ENCODE measurements at regions not wholly inside any gene's neighbourhood (a gene's known extent, or its start where the extent isn't known, plus 50 kb on each side); places are given as distances from the start of the nearest gene placed in this dataset.

DNA sequence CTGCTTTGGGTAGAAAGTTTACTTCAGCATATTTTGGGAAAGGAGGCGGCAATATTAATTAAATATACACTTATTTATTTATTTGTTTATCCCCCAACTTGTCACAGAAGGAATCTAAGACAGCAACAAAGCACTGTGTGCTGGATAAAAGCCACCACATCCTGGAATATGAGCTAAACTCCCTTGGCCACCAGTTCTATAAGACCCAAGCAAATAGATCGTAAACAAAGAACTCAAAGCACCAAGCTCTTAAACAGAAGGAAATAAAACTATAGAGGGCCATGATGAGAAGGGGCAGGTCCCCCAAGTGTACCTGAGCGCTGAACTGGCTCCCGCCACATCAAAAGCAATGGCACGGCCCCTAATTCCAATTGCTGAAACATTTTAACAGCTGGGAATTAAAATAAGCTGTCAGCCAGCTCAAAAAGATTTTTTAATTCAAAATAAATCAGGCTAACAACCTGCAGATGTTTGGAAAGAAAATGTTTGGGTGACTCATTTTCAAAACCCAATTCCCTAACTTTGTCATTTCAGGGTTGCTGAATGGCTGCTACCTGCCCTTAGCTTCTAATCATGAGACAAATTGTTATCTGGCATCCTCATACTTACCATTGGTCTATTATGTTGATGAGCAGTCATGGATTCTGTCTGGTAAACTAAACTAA lies 127.1 kb downstream of the SLC30A10 start:
- TF ChIP-seq PHF8 (IDR thresholded peaks at IDR 0.05; ENCODE audit: borderline replicate concordance, low read depth) = no peak
- no peak for TF ChIP-seq POLR2A (IDR thresholded peaks at IDR 0.05; ENCODE audit: low read length)
- TF ChIP-seq, protein P1, sequence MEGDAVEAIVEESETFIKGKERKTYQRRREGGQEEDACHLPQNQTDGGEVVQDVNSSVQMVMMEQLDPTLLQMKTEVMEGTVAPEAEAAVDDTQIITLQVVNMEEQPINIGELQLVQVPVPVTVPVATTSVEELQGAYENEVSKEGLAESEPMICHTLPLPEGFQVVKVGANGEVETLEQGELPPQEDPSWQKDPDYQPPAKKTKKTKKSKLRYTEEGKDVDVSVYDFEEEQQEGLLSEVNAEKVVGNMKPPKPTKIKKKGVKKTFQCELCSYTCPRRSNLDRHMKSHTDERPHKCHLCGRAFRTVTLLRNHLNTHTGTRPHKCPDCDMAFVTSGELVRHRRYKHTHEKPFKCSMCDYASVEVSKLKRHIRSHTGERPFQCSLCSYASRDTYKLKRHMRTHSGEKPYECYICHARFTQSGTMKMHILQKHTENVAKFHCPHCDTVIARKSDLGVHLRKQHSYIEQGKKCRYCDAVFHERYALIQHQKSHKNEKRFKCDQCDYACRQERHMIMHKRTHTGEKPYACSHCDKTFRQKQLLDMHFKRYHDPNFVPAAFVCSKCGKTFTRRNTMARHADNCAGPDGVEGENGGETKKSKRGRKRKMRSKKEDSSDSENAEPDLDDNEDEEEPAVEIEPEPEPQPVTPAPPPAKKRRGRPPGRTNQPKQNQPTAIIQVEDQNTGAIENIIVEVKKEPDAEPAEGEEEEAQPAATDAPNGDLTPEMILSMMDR (IDR thresholded peaks at IDR 0.05) = no peak
- no peak for TF ChIP-seq CEBPB (IDR thresholded peaks at IDR 0.05)
- TF ChIP-seq EP300 (IDR thresholded peaks at IDR 0.05) = no peak
- TF ChIP-seq BHLHE40 (IDR thresholded peaks at IDR 0.05; ENCODE audit: low read depth, low read length) = no peak
- TF ChIP-seq, protein P2, sequence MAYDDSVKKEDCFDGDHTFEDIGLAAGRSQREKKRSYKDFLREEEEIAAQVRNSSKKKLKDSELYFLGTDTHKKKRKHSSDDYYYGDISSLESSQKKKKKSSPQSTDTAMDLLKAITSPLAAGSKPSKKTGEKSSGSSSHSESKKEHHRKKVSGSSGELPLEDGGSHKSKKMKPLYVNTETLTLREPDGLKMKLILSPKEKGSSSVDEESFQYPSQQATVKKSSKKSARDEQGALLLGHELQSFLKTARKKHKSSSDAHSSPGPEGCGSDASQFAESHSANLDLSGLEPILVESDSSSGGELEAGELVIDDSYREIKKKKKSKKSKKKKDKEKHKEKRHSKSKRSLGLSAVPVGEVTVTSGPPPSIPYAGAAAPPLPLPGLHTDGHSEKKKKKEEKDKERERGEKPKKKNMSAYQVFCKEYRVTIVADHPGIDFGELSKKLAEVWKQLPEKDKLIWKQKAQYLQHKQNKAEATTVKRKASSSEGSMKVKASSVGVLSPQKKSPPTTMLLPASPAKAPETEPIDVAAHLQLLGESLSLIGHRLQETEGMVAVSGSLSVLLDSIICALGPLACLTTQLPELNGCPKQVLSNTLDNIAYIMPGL (CRISPR knock-in tag; IDR thresholded peaks at IDR 0.05; ENCODE audit: borderline replicate concordance) = no peak
- no peak for TF ChIP-seq JUNB (IDR thresholded peaks at IDR 0.05)
- TF ChIP-seq CHD4 (IDR thresholded peaks at IDR 0.05; ENCODE audit: borderline replicate concordance) = no peak
- no peak for TF ChIP-seq CHD2 (IDR thresholded peaks at IDR 0.05; ENCODE audit: low read length, partially characterized antibody)
- no peak for TF ChIP-seq MYC (IDR thresholded peaks at IDR 0.05; ENCODE audit: borderline replicate concordance, low read length)
- TF ChIP-seq, protein P3, sequence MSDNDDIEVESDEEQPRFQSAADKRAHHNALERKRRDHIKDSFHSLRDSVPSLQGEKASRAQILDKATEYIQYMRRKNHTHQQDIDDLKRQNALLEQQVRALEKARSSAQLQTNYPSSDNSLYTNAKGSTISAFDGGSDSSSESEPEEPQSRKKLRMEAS (IDR thresholded peaks at IDR 0.05) = no peak
- no peak for TF ChIP-seq TP53 (CRISPR knock-in tag; IDR thresholded peaks at IDR 0.05)

All from A549 (cell line).